GM12878 (cell line): ENCODE measurements at regions not wholly inside any gene's neighbourhood (a gene's known extent, or its start where the extent isn't known, plus 50 kb on each side); places are given as distances from the start of the nearest gene placed in this dataset.

ENCODE experiments used
- ATAC-seq: fragments of 200-7000 bp; cut with Tn5 transposase; 3 replicates; pipeline ENCODE4 v1.9.1; 2020; ENCODE audit warnings: mild to moderate bottlenecking, moderate library complexity
- BruUV-seq: library from RNA; stranded (reverse); fragments of 400-500 nt; replicated peaks from 2 replicates; lab custom pipeline; 2021; lab: Mats Ljungman, UMichigan
- CTCF ChIA-PET: fragments of 300-600 bp; sonication (Branson Sonifier 250); formaldehyde crosslinking; extraction: SDS; loops from one replicate; lab custom pipeline; 2021; ENCODE audit warnings: inconsistent platforms; lab: Yijun Ruan, JAX
- POLR2A ChIA-PET: fragments of 350-600 bp; formaldehyde crosslinking; extraction: SDS; loops from one replicate; lab custom pipeline; 2021; ENCODE audit warnings: inconsistent platforms; lab: Charles Lee
- RAD21 ChIA-PET: fragments of 300-600 bp; sonication (Branson Sonifier 250); formaldehyde crosslinking; loops from one replicate; lab custom pipeline; 2023; ENCODE audit warnings: antibody characterized with exemption; ENCODE audit not compliant: unreplicated experiment; lab: Charles Lee
- SMC1A ChIA-PET: fragments of 300-600 bp; sonication (Branson Sonifier 250); formaldehyde crosslinking; loops from one replicate; lab custom pipeline; 2023; ENCODE audit not compliant: unreplicated experiment, uncharacterized antibody; lab: Charles Lee
- DNase-seq: peaks from one replicate; pipeline ENCODE4 v3.0.0-alpha.2; 2011; ENCODE audit warnings: low read depth, low spot score
- FAIRE-seq: peaks from 3 replicates; lab custom pipeline; 2011; peaks lifted over from hg19 to GRCh38; lab: Jason Lieb, UNC
- H2AFZ ChIP-seq: 2 replicates; pipeline ENCODE4 v1.6.0; 2011; ENCODE audit warnings: low read depth, low read length, control low read depth; ENCODE audit not compliant: control insufficient read depth
- H3K27ac ChIP-seq: 2 replicates; pipeline ENCODE4 v1.5.1; 2011; ENCODE audit warnings: control low read depth; ENCODE audit not compliant: control insufficient read depth, insufficient read depth
- H3K27me3 ChIP-seq, 2 experiments: replicated peaks in 1 of 2; 2 replicates each; pipeline versions ENCODE4 v1.6.0 to v1.6.1; 2011; ENCODE audit warnings: low read length in 1 of 2; ENCODE audit not compliant: control insufficient read depth in 2 of 2, insufficient read depth in 2 of 2
- H3K36me3 ChIP-seq, 2 experiments: 2 replicates each; pipeline ENCODE4 v1.5.1; 2011; ENCODE audit warnings: low read length in 1 of 2; ENCODE audit not compliant: control insufficient read depth in 2 of 2, insufficient read depth in 2 of 2
- H3K4me1 ChIP-seq: 2 replicates; pipeline ENCODE4 v1.6.1; 2011; ENCODE audit warnings: mild to moderate bottlenecking, low read length, moderate library complexity, mixed read lengths; ENCODE audit not compliant: control insufficient read depth, insufficient read depth
- H3K4me2 ChIP-seq: 2 replicates; pipeline ENCODE4 v1.6.0; 2011; ENCODE audit warnings: control low read depth; ENCODE audit not compliant: control insufficient read depth, insufficient read depth
- H3K4me3 ChIP-seq: fragments of 200-600 bp; sonication (generic); 2 replicates; pipeline ENCODE4 v1.5.1; 2016
- H3K79me2 ChIP-seq: 2 replicates; pipeline ENCODE4 v1.6.0; 2011; ENCODE audit warnings: low read length; ENCODE audit not compliant: control insufficient read depth, insufficient read depth
- H3K9ac ChIP-seq: 2 replicates; pipeline ENCODE4 v1.8.0; 2011; ENCODE audit warnings: low read length, control low read depth, mixed read lengths; ENCODE audit not compliant: control insufficient read depth, insufficient read depth
- H3K9me3 ChIP-seq: replicated peaks from 3 replicates; pipeline ENCODE4 v1.5.1; 2011; ENCODE audit warnings: mild to moderate bottlenecking, low read length; ENCODE audit not compliant: control insufficient read depth, insufficient read depth
- H4K20me1 ChIP-seq: 2 replicates; pipeline ENCODE4 v1.6.0; 2011; ENCODE audit not compliant: control insufficient read depth, insufficient read depth
- BRCA1 ChIP-seq: IDR thresholded peaks from 2 replicates; pipeline ENCODE4 v1.6.1; 2011; ENCODE audit warnings: low read depth, low read length, improper control_type of control experiment
- HDAC6 ChIP-seq: fragments of 200-600 bp; sonication (generic); IDR thresholded peaks from one replicate; pipeline ENCODE4 v1.8.0; 2017; ENCODE audit warnings: antibody characterized with exemption; ENCODE audit not compliant: unreplicated experiment
- MEF2B ChIP-seq: fragments of 450-650 bp; IDR thresholded peaks from 2 replicates; pipeline ENCODE4 v1.6.1; 2018; ENCODE audit warnings: mild to moderate bottlenecking, moderate library complexity; ENCODE audit not compliant: partially characterized antibody, poor library complexity, severe bottlenecking
- PRDM15 ChIP-seq: fragments of 450-650 bp; formaldehyde crosslinking; IDR thresholded peaks from 2 replicates; pipeline ENCODE4 v1.4.0; 2020; ENCODE audit warnings: mild to moderate bottlenecking, moderate library complexity
- STAT1 ChIP-seq: fragments of 450-650 bp; conservative IDR thresholded peaks from 2 replicates; pipeline ENCODE4 v1.6.1; 2014; ENCODE audit warnings: antibody characterized with exemption, mild to moderate bottlenecking
- ZZZ3 ChIP-seq: IDR thresholded peaks from 2 replicates; pipeline ENCODE4 v1.6.1; 2011; ENCODE audit warnings: low read depth; ENCODE audit not compliant: control insufficient read depth, insufficient read length
- WGBS: methylation state at CpG from one replicate; pipeline ENCODE4 v1.1.6; 2016; ENCODE audit warnings: low lambda C conversion rate; ENCODE audit not compliant: insufficient replicate concordance, insufficient coverage; ENCODE audit errors: missing lambda C conversion rate; 5-methylcytosine and 5-hydroxymethylcytosine counted together
- in situ Hi-C: fragments of 300-500 bp; cut with MboI; formaldehyde crosslinking; loops from 9 replicates; pipeline ENCODE4 v1.14.3; 2018; ENCODE audit warnings: mixed read lengths
- intact Hi-C: fragments of 100-400 bp; cut with micrococcal nuclease; formaldehyde crosslinking; loops from one replicate; pipeline ENCODE4 v1.14.2; 2022; ENCODE audit not compliant: unreplicated experiment

- no peak for TF ChIP-seq STAT1
Observed at GRCh38 chr3:159916052-159916451, 72.6 kb upstream of the IL12A start (continued).

DNA sequence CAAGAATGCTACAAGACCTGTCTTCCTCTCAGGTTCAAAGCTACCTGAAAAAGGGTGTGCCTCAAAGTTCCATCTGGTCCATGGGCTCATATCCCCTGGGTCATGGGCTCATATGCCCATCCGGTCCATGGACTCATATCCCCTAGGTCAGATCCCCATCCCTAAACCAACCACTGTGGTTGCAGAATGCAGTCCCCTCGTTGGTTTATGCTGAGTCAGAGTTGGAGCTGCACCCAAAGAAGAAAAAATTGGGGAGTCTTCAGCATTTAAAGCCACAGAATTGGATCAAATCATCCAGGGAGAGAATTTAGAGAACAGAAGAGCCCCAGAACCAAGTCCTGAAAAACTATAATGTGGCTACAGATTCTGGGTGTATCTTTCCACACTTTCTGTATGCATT lies 71.5 kb upstream of the IL12A start:
- DNase-seq = no peak
- intact Hi-C loops (no loop called here), in situ Hi-C loops (no loop called here)
- H3K4me2 ChIP-seq = no peak overlapping the region
- H3K4me3 ChIP-seq = no peak overlapping the region
- TF ChIP-seq BRCA1 = no peak
- no peak for TF ChIP-seq MEF2B
- no peak for TF ChIP-seq PRDM15 (CRISPR knock-in tag)
- TF ChIP-seq ZZZ3 = no peak
- TF ChIP-seq HDAC6 = no peak
- H3K9ac ChIP-seq = no peak overlapping the region
- FAIRE-seq = no peak
- RAD21 ChIA-PET = interaction anchor here (1.1 kb wide), 1 partner anchor 13 kb away, joined by 3 read pairs; no protein-coding TSS in a partner anchor
- H3K27me3 ChIP-seq = no peaks in the 10 kb centered on the region
- CTCF ChIA-PET = interaction anchor here (1.0 to 2.6 kb wide), 8 partner anchors 10 to 94 kb away, joined by 3 to 9 read pairs (median 5); no protein-coding TSS in a partner anchor
- WGBS = 50% methylated on average over 2 of the region's 2 CpGs
- H4K20me1 ChIP-seq = no peaks in the 10 kb centered on the region
- no peak overlapping the region for H3K27ac ChIP-seq
- H3K9me3 ChIP-seq = peaks cover 4% of the 10 kb centered on the region
- POLR2A ChIA-PET = no interaction called here
- ATAC-seq = no peak
- SMC1A ChIA-PET = interaction anchor here (0.8 to 10.0 kb wide), 3 partner anchors 13 to 31 kb away, joined by 4 to 59 read pairs (median 8); no protein-coding TSS in a partner anchor
- H3K79me2 ChIP-seq = no peaks in the 10 kb centered on the region
- peaks cover 22% of the 10 kb centered on the region for H3K4me1 ChIP-seq
- no TSS peak for BruUV-seq
- H3K36me3 ChIP-seq = no peaks in the 10 kb centered on the region
- H2AFZ ChIP-seq = no peak overlapping the region
